ENCODE measurements at regions not wholly inside any gene's neighbourhood (a gene's known extent, or its start where the extent isn't known, plus 50 kb on each side); places are given as distances from the start of the nearest gene placed in this dataset.
A peak's percentile ranks its signal among the peaks of the same experiment; 100 is the strongest.

- no peak for DNase-seq
Observed at GRCh38 chr5:27406020-27406419, 367.6 kb upstream of the CDH9 start.

DNA sequence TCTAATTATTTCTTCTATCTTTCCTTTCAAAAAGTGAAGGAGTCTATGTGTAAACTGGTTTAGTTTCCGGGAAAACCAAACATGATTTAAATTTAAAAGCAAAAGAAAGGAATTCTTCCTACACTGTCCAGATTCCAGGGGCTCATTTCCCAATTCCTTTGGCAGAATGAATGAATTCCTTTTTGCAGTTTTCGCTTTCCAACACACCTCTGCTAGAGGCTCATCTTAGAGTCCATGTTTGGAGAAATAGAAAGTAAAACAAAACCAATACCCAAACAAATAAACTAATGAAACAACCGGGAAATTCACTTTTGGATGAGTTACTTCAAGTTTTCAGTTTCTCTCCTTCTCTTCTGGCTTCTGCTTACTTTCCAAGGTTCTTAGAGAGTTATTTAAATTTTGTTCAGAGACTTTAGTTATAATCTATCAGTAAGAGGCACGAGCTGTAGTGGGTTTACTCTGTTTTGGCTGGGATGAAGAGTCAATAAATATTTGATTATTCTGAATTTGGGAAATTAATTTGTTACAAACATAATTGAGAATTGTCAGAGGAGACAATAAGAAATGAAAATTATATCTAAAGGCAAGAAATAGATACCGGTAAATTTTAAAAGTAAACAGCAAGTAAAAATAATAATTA is 365.0 kb upstream of the CDH9 start:
- no peak for DNase-seq

GRCh38 chr5:27402828-27403227 is 364.4 kb upstream of the CDH9 start:
- DNase-seq = no peak

- no peak for DNase-seq
Observed at GRCh38 chr5:27396998-27397397, 358.6 kb upstream of the CDH9 start.

- peak; percentile 7 for DNase-seq
Observed at GRCh38 chr5:27392716-27393115, 354.3 kb upstream of the CDH9 start.

DNA sequence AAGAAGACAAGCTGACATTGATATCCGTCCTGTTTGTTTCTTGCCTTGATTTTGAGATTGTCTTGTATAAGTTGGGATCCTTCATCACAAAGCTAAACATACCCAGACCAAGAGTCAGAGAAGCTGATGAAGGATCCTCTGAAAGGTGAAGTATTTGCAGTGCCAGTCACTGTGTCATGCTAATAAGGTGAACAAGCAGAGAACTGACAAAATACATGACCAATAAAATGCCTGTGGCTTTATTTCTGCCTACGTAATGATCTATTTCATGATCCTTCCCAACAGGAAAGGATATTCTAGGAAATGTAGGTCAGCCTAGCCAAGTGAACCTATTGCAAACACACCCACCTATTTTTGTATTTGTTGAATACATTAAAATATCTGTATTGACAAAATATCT is 351.3 kb upstream of the CDH9 start:
- DNase-seq = no peak

DNA sequence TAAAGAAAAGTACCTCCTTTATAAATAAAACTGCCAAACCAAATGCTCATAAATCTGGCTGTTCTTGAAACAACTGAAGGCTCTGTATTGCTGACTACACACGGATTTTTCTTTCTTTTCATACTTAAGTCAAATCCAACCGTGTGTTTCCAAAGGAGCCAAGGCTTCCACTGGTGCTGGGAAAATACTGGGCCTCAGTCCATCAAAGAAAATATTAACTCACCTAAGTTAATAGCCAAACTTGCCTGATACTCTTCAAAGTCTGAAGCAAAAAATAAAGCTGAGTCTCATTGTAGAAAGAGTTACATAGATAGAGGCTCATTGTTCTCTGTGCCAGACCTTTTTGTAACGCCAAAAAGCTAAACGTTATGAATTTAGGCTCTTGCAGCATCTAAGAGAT is 350.4 kb upstream of the CDH9 start:
- no peak for DNase-seq

DNA sequence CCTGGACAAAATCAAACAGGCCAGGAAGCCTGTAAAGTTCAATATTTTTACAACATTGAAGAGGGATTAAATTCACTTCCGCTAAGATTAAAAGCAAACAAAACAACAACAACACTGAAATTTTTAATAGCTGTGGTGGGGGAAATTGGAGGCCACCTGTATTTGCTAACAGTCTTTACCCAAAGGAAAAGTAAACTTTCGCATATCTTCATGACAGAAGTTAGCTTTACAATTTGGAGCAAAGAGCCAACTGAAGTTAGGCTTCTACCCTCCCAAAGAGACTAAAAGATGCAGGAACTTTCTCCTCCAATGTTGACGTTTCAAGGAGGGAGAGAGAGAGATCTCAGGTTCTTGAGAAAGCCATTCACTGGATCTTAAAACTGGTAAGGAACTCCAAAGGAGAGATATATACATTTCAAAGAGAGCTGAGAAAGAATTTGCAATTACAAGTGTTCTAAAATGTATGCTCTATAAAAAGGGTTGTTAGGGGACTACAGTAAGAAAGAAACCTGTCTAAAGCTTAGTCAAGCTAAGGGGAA is 349.2 kb upstream of the CDH9 start:
- DNase-seq = no peak

DNA sequence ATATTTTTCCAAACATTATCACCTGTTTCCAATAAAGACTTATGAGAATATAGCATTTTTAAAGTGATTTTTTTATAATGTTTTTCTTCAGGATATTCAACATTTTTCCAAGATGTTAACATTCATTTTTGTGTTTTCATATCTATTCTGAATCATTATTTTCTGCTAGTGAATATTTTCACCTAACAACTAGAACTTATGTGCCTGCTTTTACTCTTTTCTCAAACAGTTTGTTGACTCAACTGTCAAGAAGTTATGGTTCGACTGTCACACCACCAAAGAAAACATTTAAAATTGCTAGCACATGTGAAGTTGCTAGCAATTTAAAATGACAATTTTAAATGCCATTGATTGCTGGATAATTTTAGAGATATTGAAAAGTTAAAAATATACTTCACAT is 343.3 kb upstream of the CDH9 start:
- no peak for DNase-seq

DNA sequence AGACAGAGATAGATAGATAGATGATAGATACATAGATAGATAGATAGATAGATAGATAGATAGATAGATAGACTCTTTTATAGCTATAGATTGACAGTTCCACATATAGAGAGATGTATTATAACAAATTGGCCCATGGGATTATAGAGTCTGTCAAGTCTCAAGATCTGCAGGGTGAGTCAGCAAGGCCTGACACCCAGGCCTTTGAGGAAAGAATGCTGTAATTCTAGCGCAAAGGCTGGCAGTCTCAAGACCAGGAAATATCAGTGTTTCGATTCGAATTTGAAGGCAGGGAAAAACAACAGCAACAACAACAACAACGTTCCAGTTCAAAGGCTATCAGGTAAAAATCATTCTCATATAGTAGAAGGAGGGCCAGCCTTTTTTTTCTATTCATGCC is 339.2 kb upstream of the CDH9 start:
- DNase-seq = no peak

DNA sequence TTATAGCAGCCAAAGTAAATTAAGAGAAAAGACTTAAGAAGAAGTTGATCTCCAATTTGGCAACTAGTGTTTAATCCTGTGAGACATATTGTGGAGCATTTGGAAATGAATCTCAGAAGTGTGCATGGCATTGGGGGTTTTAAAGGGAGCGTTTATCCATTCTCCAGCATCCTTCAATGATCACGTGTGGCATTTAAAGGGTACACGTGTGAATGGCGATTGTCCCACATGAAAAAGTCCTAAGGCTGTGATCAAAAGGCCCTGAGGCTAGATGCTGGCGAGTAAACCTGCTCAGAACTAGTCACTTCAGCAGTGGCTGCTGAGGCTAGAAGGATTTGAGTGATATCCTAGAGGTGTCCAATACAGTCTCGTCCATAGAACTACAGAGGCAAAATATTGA is 315.6 kb upstream of the CDH9 start:
- no peak for DNase-seq

DNA sequence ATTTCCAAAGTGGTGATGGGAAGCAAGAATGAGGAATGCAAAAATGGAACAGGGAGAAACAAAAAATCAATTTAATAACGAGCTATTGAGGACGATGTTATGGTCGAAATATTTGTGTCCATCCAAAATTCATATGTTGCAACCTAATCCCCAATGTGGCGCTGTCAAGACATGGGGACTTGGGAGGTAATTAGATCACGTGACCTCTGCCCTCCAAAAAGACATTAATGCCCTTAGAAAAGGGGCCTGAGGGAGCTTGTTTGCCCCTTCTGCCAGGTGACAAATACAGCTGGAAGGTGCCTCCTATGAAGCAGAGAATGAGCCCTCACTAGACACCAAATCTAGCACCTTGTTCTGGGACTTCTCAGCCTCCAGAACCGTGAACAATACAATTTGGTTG is 315.2 kb upstream of the CDH9 start:
- no peak for DNase-seq

DNA sequence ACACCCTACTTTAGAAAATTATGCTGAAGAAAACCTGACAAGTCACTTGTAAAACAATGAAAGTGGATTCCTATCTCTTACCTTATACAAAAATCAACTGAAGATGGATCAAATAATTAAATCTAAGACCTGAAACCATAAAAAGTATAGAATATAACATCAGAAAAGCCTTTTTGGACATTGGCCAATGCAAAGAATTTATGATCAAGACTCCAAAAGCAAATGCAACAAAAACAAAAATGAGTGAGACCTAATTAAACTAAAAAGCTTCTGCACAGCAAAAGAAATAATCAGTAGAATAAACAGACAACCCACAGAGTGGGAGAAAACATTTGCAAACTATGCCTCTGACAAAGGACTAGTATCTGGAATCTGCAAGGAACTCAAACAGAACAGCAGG is 303.0 kb upstream of the CDH9 start:
- no peak for DNase-seq

GRCh38 chr5:27336817-27337216 is 298.4 kb upstream of the CDH9 start:
- no peak for DNase-seq

DNA sequence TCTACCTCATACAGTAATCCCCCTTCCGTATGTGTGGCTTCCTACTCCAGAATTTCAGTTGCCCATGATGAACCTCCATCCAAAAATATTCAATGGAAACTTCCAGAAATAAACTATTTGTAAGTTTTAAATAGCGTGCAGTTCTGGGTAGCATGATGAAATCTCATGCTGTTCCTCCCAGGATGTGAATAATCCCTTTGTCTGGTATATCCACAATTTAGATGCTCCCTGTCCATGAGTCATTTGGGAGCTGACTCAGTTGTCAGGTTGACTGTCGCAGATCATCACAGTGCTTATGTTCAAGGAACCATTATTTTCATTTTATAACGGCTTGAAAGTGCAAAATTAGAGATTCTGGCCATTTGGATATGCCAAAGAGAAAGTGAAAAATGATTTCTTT is 290.1 kb upstream of the CDH9 start:
- DNase-seq = peak; percentile 13

DNA sequence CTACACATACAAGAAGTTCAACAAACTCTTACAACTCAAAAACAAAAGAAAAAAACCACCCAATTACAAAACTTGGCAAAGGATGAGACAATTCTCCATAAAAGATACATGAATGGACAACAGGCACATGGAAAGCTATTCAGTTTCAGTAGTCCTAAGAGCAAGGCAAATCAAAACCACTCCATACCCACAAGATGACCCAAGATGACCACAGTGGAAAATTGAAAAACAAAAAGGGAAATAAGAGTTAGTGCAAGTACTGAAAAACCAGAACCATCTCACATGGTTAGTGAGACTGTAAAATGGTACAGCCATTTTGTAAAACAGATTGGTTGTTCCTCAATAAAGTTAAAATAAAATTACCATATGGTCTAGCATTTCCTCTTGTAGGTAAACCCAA is 287.1 kb upstream of the CDH9 start:
- DNase-seq = peak; percentile 93

DNA sequence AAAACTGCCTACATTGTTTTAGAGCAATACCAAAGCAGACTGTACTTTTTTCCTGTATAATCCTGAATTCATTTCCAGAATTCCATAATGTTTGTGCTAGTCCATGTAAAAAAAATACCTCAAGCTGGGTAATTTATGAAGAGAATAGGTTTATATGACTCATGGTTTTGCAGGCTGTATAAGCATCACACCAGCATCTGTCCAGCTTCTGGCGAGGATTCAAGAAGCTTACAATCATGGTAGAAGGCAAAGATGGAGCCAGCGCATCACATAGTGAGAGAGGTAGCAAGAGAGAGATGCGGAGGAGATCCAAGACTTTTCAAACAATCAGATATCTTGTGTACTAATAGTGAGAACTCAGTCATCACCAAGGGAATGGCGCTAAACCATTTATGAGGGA is 280.3 kb upstream of the CDH9 start:
- no peak for DNase-seq

GRCh38 chr5:27316271-27316650 is 277.9 kb upstream of the CDH9 start:
- DNase-seq = no peak

GRCh38 chr5:27315363-27316270 is 277.2 kb upstream of the CDH9 start:
- peak; percentile 52 for DNase-seq

DNA sequence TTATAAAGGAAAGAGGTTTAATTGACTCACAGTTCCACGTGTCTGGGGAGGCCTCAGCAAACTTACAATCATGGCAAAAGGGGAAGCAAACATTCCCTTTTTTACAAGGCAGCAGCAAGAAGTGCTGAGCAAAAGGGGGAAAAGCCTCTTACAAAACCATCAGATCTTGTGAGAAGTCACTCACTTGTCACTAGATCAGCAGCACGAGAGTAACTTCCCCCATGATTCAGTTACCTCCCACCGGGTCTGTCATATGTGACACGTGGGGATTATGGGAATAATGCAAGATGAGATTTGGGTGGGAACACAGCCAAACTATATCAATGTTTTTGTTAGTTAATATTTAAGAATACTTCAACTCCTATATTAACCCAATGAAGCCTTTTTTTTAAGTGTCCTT is 275.2 kb upstream of the CDH9 start:
- DNase-seq = peak; percentile 77

DNA sequence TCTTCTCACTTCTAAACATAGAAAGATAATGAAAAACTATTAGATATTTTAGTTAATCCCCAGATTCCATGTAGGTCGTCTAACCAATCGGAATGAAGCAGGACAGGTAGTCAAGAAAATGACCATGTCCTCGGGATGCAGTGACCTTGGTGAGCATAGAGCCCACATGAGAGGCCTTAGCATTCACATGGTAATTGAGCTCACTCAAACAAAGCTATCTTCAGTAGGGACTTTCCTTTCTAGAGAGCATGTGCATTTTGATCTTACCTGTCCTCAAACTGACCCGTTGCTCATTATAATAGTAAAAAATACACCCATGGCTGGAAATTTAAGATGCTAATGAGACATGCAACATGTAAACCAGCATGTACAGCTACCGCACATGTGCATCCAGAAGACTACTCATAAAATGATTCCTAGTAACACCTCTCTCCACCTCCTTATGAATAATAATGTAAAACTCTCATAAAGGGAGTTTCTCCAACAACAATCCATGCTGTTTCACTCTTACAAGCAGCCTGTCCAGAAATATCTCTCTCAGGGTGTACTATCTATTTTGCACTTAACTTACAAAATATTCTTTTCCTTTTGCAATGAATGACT is 274.0 kb upstream of the CDH9 start:
- DNase-seq = no peak

DNA sequence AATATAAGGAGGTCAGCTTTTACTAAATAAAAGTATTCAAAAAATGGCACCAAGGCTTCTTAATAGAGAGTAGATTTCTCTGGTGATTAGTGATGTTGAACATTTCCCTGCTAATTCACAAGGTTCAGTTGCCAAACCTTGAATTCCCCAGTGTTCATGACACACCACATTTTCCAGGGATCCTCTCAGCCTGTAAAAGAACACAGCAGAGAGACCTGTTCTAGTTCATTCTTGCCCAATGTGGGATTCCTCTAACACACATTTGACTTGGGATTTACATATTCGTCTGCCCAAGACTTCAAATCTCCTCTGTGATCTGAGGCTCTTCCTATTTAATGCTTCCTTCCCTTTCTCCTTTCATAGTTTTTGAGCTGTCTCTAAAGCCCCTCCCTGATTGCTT is 273.2 kb upstream of the CDH9 start:
- DNase-seq = no peak

DNA sequence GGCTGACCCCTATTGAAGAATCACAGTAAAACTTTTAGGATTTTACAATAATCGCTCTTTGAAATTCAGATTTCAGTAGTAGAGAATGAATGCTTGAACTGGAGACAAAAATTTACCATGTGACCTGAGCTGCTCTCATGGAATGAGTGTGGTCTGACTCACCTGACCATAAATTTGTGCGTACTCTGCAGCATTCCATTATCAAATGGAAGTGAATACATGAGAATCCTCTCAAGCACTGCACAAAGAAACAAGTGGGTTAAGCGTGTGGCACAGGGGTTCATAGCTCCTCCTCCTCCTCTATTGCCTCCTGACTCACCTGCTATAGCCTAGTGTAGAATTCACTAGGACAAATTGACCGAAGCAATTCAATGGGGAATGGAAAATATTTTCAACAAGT is 269.8 kb upstream of the CDH9 start:
- DNase-seq = no peak

- DNase-seq = no peak
Observed at GRCh38 chr5:27290172-27290571, 251.8 kb upstream of the CDH9 start.

Data from MV-4-11 (cell line).